GM12878 (cell line): ENCODE measurements at regions not wholly inside any gene's neighbourhood (a gene's known extent, or its start where the extent isn't known, plus 50 kb on each side); places are given as distances from the start of the nearest gene placed in this dataset.

Experiments
- ATAC-seq: fragments of 200-7000 bp; cut with Tn5 transposase; 3 replicates; pipeline ENCODE4 v1.9.1; 2020; ENCODE audit warnings: mild to moderate bottlenecking, moderate library complexity
- BruUV-seq: library from RNA; stranded (reverse); fragments of 400-500 nt; replicated peaks from 2 replicates; lab custom pipeline; 2021; lab: Mats Ljungman, UMichigan
- CTCF ChIA-PET: fragments of 300-600 bp; sonication (Branson Sonifier 250); formaldehyde crosslinking; extraction: SDS; loops from one replicate; lab custom pipeline; 2021; ENCODE audit warnings: inconsistent platforms; lab: Yijun Ruan, JAX
- POLR2A ChIA-PET: fragments of 350-600 bp; formaldehyde crosslinking; extraction: SDS; loops from one replicate; lab custom pipeline; 2021; ENCODE audit warnings: inconsistent platforms; lab: Charles Lee
- RAD21 ChIA-PET: fragments of 300-600 bp; sonication (Branson Sonifier 250); formaldehyde crosslinking; loops from one replicate; lab custom pipeline; 2023; ENCODE audit warnings: antibody characterized with exemption; ENCODE audit not compliant: unreplicated experiment; lab: Charles Lee
- SMC1A ChIA-PET: fragments of 300-600 bp; sonication (Branson Sonifier 250); formaldehyde crosslinking; loops from one replicate; lab custom pipeline; 2023; ENCODE audit not compliant: unreplicated experiment, uncharacterized antibody; lab: Charles Lee
- DNase-seq: peaks from one replicate; pipeline ENCODE4 v3.0.0-alpha.2; 2011; ENCODE audit warnings: low read depth, low spot score
- FAIRE-seq: peaks from 3 replicates; lab custom pipeline; 2011; peaks lifted over from hg19 to GRCh38; lab: Jason Lieb, UNC
- H2AFZ ChIP-seq: 2 replicates; pipeline ENCODE4 v1.6.0; 2011; ENCODE audit warnings: low read depth, low read length, control low read depth; ENCODE audit not compliant: control insufficient read depth
- H3K27ac ChIP-seq: 2 replicates; pipeline ENCODE4 v1.5.1; 2011; ENCODE audit warnings: control low read depth; ENCODE audit not compliant: control insufficient read depth, insufficient read depth
- H3K27me3 ChIP-seq, 2 experiments: replicated peaks in 1 of 2; 2 replicates each; pipeline versions ENCODE4 v1.6.0 to v1.6.1; 2011; ENCODE audit warnings: low read length in 1 of 2; ENCODE audit not compliant: control insufficient read depth in 2 of 2, insufficient read depth in 2 of 2
- H3K36me3 ChIP-seq, 2 experiments: 2 replicates each; pipeline ENCODE4 v1.5.1; 2011; ENCODE audit warnings: low read length in 1 of 2; ENCODE audit not compliant: control insufficient read depth in 2 of 2, insufficient read depth in 2 of 2
- H3K4me1 ChIP-seq: 2 replicates; pipeline ENCODE4 v1.6.1; 2011; ENCODE audit warnings: mild to moderate bottlenecking, low read length, moderate library complexity, mixed read lengths; ENCODE audit not compliant: control insufficient read depth, insufficient read depth
- H3K4me2 ChIP-seq: 2 replicates; pipeline ENCODE4 v1.6.0; 2011; ENCODE audit warnings: control low read depth; ENCODE audit not compliant: control insufficient read depth, insufficient read depth
- H3K4me3 ChIP-seq: fragments of 200-600 bp; sonication (generic); 2 replicates; pipeline ENCODE4 v1.5.1; 2016
- H3K79me2 ChIP-seq: 2 replicates; pipeline ENCODE4 v1.6.0; 2011; ENCODE audit warnings: low read length; ENCODE audit not compliant: control insufficient read depth, insufficient read depth
- H3K9ac ChIP-seq: 2 replicates; pipeline ENCODE4 v1.8.0; 2011; ENCODE audit warnings: low read length, control low read depth, mixed read lengths; ENCODE audit not compliant: control insufficient read depth, insufficient read depth
- H3K9me3 ChIP-seq: replicated peaks from 3 replicates; pipeline ENCODE4 v1.5.1; 2011; ENCODE audit warnings: mild to moderate bottlenecking, low read length; ENCODE audit not compliant: control insufficient read depth, insufficient read depth
- H4K20me1 ChIP-seq: 2 replicates; pipeline ENCODE4 v1.6.0; 2011; ENCODE audit not compliant: control insufficient read depth, insufficient read depth
- DPF2 ChIP-seq: fragments of 450-650 bp; IDR thresholded peaks from 2 replicates; pipeline ENCODE4 v1.6.1; 2017; ENCODE audit warnings: mild to moderate bottlenecking
- EED ChIP-seq: sonication (generic); IDR thresholded peaks from 2 replicates; pipeline ENCODE4 v1.6.1; 2016; ENCODE audit warnings: antibody characterized with exemption, low read depth
- FOXM1 ChIP-seq: IDR thresholded peaks from 2 replicates; pipeline ENCODE4 v1.6.1; 2012; ENCODE audit warnings: low read depth, mild to moderate bottlenecking, inconsistent platforms, low read length, moderate library complexity
- MTA2 ChIP-seq: fragments of 450-650 bp; IDR thresholded peaks from 2 replicates; pipeline ENCODE4 v1.6.1; 2016; ENCODE audit warnings: low read depth, mild to moderate bottlenecking, moderate library complexity
- SMARCA5 ChIP-seq: fragments of 450-650 bp; IDR thresholded peaks from 2 replicates; pipeline ENCODE4 v1.6.1; 2017; ENCODE audit warnings: mild to moderate bottlenecking
- ZSCAN29 ChIP-seq: fragments of 450-650 bp; IDR thresholded peaks from 2 replicates; pipeline ENCODE4 v1.6.1; 2017; ENCODE audit warnings: mild to moderate bottlenecking, moderate library complexity
- WGBS: methylation state at CpG from one replicate; pipeline ENCODE4 v1.1.6; 2016; ENCODE audit warnings: low lambda C conversion rate; ENCODE audit not compliant: insufficient replicate concordance, insufficient coverage; ENCODE audit errors: missing lambda C conversion rate; 5-methylcytosine and 5-hydroxymethylcytosine counted together
- in situ Hi-C: fragments of 300-500 bp; cut with MboI; formaldehyde crosslinking; loops from 9 replicates; pipeline ENCODE4 v1.14.3; 2018; ENCODE audit warnings: mixed read lengths
- intact Hi-C: fragments of 100-400 bp; cut with micrococcal nuclease; formaldehyde crosslinking; loops from one replicate; pipeline ENCODE4 v1.14.2; 2022; ENCODE audit not compliant: unreplicated experiment
- TF ChIP-seq, protein P1 (sequence below): fragments of 450-650 bp; IDR thresholded peaks from 2 replicates; pipeline ENCODE4 v1.6.1; 2017; ENCODE audit warnings: low read depth, mild to moderate bottlenecking, moderate library complexity
- TF ChIP-seq, protein P2 (sequence below): fragments of 450-650 bp; IDR thresholded peaks from 2 replicates; pipeline ENCODE4 v1.6.1; 2016; ENCODE audit warnings: mild to moderate bottlenecking
- TF ChIP-seq, protein P3 (sequence below): fragments of 450-650 bp; IDR thresholded peaks from 2 replicates; pipeline ENCODE4 v1.6.1; 2017; ENCODE audit warnings: mild to moderate bottlenecking, moderate library complexity
- TF ChIP-seq, protein P4 (sequence below): IDR thresholded peaks from 2 replicates; pipeline ENCODE4 v1.6.1; 2012; ENCODE audit warnings: low read length, inconsistent platforms

DNA sequence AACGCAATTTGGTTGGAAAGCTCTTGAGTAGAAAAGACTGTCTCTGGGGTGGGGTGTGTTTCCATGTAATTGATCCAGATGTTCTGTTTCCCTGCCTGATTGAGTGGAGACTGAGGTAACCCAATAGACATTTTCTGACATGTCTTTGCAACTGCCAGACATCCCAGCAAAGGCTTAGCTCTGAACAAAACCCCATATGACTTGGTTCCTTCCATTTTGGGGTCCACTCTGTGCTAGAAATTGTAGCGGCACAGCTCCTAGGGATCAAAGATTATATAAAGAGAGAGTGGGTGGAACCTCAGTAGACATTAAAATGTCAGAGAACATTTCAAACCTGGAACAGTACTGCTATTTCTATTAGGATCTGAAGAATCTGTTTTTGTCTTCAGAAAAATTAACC is 189.3 kb downstream of the EDN1 start (continued):
- TF ChIP-seq, protein P1, sequence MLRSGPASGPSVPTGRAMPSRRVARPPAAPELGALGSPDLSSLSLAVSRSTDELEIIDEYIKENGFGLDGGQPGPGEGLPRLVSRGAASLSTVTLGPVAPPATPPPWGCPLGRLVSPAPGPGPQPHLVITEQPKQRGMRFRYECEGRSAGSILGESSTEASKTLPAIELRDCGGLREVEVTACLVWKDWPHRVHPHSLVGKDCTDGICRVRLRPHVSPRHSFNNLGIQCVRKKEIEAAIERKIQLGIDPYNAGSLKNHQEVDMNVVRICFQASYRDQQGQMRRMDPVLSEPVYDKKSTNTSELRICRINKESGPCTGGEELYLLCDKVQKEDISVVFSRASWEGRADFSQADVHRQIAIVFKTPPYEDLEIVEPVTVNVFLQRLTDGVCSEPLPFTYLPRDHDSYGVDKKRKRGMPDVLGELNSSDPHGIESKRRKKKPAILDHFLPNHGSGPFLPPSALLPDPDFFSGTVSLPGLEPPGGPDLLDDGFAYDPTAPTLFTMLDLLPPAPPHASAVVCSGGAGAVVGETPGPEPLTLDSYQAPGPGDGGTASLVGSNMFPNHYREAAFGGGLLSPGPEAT: no peak
- TF ChIP-seq, protein P2, sequence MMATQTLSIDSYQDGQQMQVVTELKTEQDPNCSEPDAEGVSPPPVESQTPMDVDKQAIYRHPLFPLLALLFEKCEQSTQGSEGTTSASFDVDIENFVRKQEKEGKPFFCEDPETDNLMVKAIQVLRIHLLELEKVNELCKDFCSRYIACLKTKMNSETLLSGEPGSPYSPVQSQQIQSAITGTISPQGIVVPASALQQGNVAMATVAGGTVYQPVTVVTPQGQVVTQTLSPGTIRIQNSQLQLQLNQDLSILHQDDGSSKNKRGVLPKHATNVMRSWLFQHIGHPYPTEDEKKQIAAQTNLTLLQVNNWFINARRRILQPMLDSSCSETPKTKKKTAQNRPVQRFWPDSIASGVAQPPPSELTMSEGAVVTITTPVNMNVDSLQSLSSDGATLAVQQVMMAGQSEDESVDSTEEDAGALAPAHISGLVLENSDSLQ: no peak
- TF ChIP-seq, all 136 proteins: peak for 0

DNA sequence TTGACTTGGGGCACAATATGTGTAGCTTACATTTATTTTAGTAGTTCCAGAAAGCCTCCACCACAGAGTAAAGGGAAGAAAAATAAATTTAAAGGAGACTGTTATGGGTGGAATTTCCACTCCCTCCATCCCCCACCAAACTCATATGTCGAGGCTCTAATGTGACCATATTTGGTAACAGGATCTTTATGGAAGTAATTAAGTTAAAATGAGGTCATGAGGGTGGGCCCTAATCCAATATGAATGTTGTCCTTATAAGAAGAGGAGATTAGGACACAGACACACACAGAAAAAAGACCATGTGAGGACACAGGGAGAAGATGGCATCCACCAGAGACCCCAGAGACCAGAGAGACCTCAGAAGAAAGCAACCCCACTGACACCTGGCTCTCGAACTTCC is 189.7 kb downstream of the EDN1 start:
- 26% methylated on average over 2 of the region's 2 CpGs for WGBS
- H3K4me3 ChIP-seq: no peak overlapping the region
- no peaks in the 10 kb centered on the region; the same call in 2 of the 3 replicates for H3K9me3 ChIP-seq
- H3K79me2 ChIP-seq: no peaks in the 10 kb centered on the region
- BruUV-seq: no TSS peak
- no peak overlapping the region for H3K4me2 ChIP-seq
- intact Hi-C loops: loop anchor here (5.0 kb wide), 2 partner anchors 123 to 188 kb away; partner anchors contain the start of gene EDN1
- POLR2A ChIA-PET: no interaction called here
- RAD21 ChIA-PET: no interaction called here
- CTCF ChIA-PET: interaction anchor here (0.9 to 1.3 kb wide), 2 partner anchors 10 to 59 kb away, joined by 3 to 4 read pairs; no protein-coding TSS in a partner anchor
- no peaks in the 10 kb centered on the region for H3K27me3 ChIP-seq
- H3K36me3 ChIP-seq: no peaks in the 10 kb centered on the region
- TF ChIP-seq MTA2 (no peak), ZSCAN29 (no peak), DPF2 (no peak), FOXM1 (no peak), EED (no peak), SMARCA5 (no peak)
- TF ChIP-seq, protein P3, sequence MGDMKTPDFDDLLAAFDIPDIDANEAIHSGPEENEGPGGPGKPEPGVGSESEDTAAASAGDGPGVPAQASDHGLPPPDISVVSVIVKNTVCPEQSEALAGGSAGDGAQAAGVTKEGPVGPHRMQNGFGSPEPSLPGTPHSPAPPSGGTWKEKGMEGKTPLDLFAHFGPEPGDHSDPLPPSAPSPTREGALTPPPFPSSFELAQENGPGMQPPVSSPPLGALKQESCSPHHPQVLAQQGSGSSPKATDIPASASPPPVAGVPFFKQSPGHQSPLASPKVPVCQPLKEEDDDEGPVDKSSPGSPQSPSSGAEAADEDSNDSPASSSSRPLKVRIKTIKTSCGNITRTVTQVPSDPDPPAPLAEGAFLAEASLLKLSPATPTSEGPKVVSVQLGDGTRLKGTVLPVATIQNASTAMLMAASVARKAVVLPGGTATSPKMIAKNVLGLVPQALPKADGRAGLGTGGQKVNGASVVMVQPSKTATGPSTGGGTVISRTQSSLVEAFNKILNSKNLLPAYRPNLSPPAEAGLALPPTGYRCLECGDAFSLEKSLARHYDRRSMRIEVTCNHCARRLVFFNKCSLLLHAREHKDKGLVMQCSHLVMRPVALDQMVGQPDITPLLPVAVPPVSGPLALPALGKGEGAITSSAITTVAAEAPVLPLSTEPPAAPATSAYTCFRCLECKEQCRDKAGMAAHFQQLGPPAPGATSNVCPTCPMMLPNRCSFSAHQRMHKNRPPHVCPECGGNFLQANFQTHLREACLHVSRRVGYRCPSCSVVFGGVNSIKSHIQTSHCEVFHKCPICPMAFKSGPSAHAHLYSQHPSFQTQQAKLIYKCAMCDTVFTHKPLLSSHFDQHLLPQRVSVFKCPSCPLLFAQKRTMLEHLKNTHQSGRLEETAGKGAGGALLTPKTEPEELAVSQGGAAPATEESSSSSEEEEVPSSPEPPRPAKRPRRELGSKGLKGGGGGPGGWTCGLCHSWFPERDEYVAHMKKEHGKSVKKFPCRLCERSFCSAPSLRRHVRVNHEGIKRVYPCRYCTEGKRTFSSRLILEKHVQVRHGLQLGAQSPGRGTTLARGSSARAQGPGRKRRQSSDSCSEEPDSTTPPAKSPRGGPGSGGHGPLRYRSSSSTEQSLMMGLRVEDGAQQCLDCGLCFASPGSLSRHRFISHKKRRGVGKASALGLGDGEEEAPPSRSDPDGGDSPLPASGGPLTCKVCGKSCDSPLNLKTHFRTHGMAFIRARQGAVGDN: no peak
- TF ChIP-seq, protein P4, sequence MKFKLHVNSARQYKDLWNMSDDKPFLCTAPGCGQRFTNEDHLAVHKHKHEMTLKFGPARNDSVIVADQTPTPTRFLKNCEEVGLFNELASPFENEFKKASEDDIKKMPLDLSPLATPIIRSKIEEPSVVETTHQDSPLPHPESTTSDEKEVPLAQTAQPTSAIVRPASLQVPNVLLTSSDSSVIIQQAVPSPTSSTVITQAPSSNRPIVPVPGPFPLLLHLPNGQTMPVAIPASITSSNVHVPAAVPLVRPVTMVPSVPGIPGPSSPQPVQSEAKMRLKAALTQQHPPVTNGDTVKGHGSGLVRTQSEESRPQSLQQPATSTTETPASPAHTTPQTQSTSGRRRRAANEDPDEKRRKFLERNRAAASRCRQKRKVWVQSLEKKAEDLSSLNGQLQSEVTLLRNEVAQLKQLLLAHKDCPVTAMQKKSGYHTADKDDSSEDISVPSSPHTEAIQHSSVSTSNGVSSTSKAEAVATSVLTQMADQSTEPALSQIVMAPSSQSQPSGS: no peak
- TF ChIP-seq, all 136 proteins: peak for 0
- no peaks in the 10 kb centered on the region for H4K20me1 ChIP-seq
- no peak overlapping the region for H3K9ac ChIP-seq
- H2AFZ ChIP-seq: no peak overlapping the region
- in situ Hi-C loops: no loop called here
- DNase-seq (no peak), FAIRE-seq (no peak), ATAC-seq (no peak)
- H3K27ac ChIP-seq: no peak overlapping the region
- SMC1A ChIA-PET: interaction anchor here (0.9 to 1.5 kb wide), 8 partner anchors 9 to 189 kb away, joined by 3 to 6 read pairs (median 4); partner anchors contain the start of gene EDN1
- peaks cover 7% of the 10 kb centered on the region; the same call in 1 of the 2 replicates for H3K4me1 ChIP-seq
